SU-DHL-6 (cell line): ENCODE measurements at regions not wholly inside any gene's neighbourhood (a gene's known extent, or its start where the extent isn't known, plus 50 kb on each side); places are given as distances from the start of the nearest gene placed in this dataset.

ENCODE experiments used
- H2AFZ ChIP-seq: fragments of 200-600 bp; sonication (generic); 2 replicates; pipeline ENCODE4 v1.6.1; 2014; ENCODE audit warnings: low read depth, mild to moderate bottlenecking, moderate library complexity, mixed read lengths, antibody characterized with exemption, low read length; ENCODE audit not compliant: severe bottlenecking
- H3F3A ChIP-seq: fragments of 200-600 bp; shearing (Covaris generic); 2 replicates; pipeline ENCODE4 v1.6.0; 2016; ENCODE audit warnings: antibody characterized with exemption, mild to moderate bottlenecking; ENCODE audit not compliant: insufficient read depth
- H3K27ac ChIP-seq: fragments of 200-600 bp; sonication (generic); 2 replicates; pipeline ENCODE4 v1.5.1; 2016; ENCODE audit warnings: low read depth, mild to moderate bottlenecking, low read length, moderate library complexity, mixed read lengths
- H3K27me3 ChIP-seq: fragments of 200-600 bp; sonication (generic), shearing (Covaris generic); 2 replicates; pipeline ENCODE4 v1.6.0; 2014; ENCODE audit warnings: mild to moderate bottlenecking, low read length
- H3K36me3 ChIP-seq: fragments of 200-600 bp; sonication (generic); 2 replicates; pipeline ENCODE4 v1.6.1; 2014; ENCODE audit warnings: mild to moderate bottlenecking, low read length, mixed read lengths
- H3K4me2 ChIP-seq: fragments of 300-600, 200-600 bp; shearing (Covaris generic), sonication (generic); 2 replicates; pipeline ENCODE4 v1.6.0; 2014; ENCODE audit warnings: low read length, low read depth, mild to moderate bottlenecking; ENCODE audit not compliant: poor library complexity, severe bottlenecking
- H3K4me3 ChIP-seq: fragments of 200-600 bp; sonication (generic); 2 replicates; pipeline ENCODE4 v1.5.1; 2014; ENCODE audit warnings: antibody characterized with exemption, low read length, mild to moderate bottlenecking, mixed read lengths; ENCODE audit not compliant: insufficient read depth, poor library complexity, severe bottlenecking
- H3K79me2 ChIP-seq: fragments of 200-600 bp; sonication (generic); 2 replicates; pipeline ENCODE4 v1.6.1; 2014; ENCODE audit warnings: mild to moderate bottlenecking, low read length, moderate library complexity; ENCODE audit not compliant: insufficient read depth
- H3K9ac ChIP-seq: fragments of 200-600 bp; sonication (generic); 2 replicates; pipeline ENCODE4 v1.7.0; 2014; ENCODE audit warnings: mild to moderate bottlenecking, low read length
- H3K9me2 ChIP-seq: fragments of 200-600 bp; sonication (generic); replicated peaks from 2 replicates; pipeline ENCODE4 v1.6.1; 2014; ENCODE audit warnings: low read length; ENCODE audit not compliant: insufficient read depth
- H3K9me3 ChIP-seq: fragments of 200-600 bp; sonication (generic); 2 replicates; pipeline ENCODE4 v1.6.1; 2014; ENCODE audit warnings: low read length, mixed read lengths; ENCODE audit not compliant: insufficient read depth
- H4K20me1 ChIP-seq: fragments of 200-600 bp; sonication (generic); 2 replicates; pipeline ENCODE4 v1.6.1; 2014; ENCODE audit warnings: low read depth, mild to moderate bottlenecking, antibody characterized with exemption, low read length, moderate library complexity, mixed read lengths
- EZH2phosphoT487 ChIP-seq: fragments of 200-600 bp; sonication (generic), shearing (Covaris generic); conservative IDR thresholded peaks from 2 replicates; pipeline ENCODE4 v1.6.1; 2018; ENCODE audit warnings: mild to moderate bottlenecking, antibody characterized with exemption, low read length, moderate library complexity, mixed read lengths
- TF ChIP-seq, protein P1 (sequence below): fragments of 200-600 bp; sonication (generic); IDR thresholded peaks from one replicate; pipeline ENCODE4 v1.5.1; 2017; ENCODE audit warnings: antibody characterized with exemption, mild to moderate bottlenecking, low read length, moderate library complexity; ENCODE audit not compliant: insufficient read depth, poor library complexity, severe bottlenecking

DNA sequence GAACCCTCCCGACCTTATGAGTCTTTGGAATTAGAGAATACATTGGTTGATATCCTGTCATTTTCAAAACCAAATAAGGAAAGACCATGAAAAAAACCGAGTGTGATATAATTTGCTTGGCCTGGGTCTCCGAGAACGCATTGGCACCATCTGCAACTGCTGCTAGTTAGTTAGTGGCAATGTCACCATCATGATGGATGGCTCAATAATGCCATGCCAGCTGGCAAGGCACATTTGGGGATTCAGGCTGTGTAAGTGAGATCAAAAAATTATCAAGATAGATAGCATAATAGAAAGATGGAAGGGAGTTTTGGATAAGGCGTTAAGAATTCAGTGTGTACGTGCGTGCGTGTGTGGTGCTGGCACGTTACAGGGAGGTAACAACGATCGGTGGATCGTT lies 134.7 kb upstream of the TCERG1L start:
- TF ChIP-seq EZH2phosphoT487: no peak
- TF ChIP-seq, protein P1, sequence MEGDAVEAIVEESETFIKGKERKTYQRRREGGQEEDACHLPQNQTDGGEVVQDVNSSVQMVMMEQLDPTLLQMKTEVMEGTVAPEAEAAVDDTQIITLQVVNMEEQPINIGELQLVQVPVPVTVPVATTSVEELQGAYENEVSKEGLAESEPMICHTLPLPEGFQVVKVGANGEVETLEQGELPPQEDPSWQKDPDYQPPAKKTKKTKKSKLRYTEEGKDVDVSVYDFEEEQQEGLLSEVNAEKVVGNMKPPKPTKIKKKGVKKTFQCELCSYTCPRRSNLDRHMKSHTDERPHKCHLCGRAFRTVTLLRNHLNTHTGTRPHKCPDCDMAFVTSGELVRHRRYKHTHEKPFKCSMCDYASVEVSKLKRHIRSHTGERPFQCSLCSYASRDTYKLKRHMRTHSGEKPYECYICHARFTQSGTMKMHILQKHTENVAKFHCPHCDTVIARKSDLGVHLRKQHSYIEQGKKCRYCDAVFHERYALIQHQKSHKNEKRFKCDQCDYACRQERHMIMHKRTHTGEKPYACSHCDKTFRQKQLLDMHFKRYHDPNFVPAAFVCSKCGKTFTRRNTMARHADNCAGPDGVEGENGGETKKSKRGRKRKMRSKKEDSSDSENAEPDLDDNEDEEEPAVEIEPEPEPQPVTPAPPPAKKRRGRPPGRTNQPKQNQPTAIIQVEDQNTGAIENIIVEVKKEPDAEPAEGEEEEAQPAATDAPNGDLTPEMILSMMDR: no peak
- Histone ChIP-seq H3K4me3 (no peak overlapping the region), H3K79me2 (no peaks in the 10 kb centered on the region), H3K27ac (no peak overlapping the region), H3F3A (no peaks in the 10 kb centered on the region), H3K4me2 (no peak overlapping the region), H3K27me3 (no peaks in the 10 kb centered on the region), H3K36me3 (no peaks in the 10 kb centered on the region), H4K20me1 (no peaks in the 10 kb centered on the region), H3K9me2 (no peaks in the 10 kb centered on the region), H2AFZ (no peak overlapping the region), H3K9me3 (no peaks in the 10 kb centered on the region), H3K9ac (no peak overlapping the region)

DNA sequence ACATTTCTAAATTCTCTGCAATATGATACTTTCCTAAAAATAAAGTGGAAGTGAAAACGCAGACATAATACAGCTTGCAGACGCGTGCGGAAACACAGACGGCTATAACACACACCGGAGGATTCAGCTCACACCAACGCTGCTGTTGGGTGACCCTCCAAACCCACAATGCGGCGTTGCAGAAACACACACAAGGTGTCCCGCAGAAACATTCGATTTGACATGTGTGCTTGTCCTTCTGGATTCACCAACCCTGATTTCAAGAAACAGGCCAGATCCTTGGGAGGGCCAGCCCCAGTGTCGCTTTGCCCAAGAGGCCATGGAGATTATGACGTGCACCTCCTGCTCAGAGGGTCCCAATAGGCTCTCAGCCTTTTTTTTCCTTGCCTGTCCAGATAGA lies 136.7 kb upstream of the TCERG1L start:
- Histone ChIP-seq H3K4me2 (no peak overlapping the region), H3K9me3 (no peaks in the 10 kb centered on the region), H4K20me1 (no peaks in the 10 kb centered on the region), H3K27me3 (no peaks in the 10 kb centered on the region), H3F3A (no peaks in the 10 kb centered on the region), H3K27ac (no peak overlapping the region), H3K36me3 (no peaks in the 10 kb centered on the region), H3K79me2 (no peaks in the 10 kb centered on the region), H2AFZ (no peak overlapping the region), H3K9ac (no peak overlapping the region), H3K4me3 (no peak overlapping the region), H3K9me2 (no peaks in the 10 kb centered on the region)
- TF ChIP-seq, protein P1: no peak
- TF ChIP-seq EZH2phosphoT487: no peak

DNA sequence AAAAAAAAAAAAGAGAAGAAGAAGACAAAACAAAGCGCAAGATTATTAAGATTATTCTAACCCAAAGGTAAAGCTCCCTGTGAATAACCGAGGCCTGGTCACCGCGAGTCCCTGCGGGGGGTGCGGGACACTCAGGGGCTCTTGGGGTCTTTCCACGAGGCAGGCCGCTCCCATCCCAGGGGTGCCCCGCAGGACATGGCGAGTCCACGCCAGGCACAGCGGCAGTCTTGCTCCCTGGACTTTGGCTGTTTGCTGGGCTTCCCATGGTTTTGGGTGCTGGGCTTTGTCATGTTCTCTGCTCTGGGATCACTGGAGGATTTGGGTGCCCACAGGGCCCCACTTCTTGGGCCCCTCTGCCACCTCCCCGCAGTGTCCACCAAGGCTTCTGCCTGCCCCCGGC lies 137.4 kb upstream of the TCERG1L start:
- TF ChIP-seq, protein P1: no peak
- TF ChIP-seq EZH2phosphoT487: no peak
- H3K36me3 ChIP-seq: no peaks in the 10 kb centered on the region

DNA sequence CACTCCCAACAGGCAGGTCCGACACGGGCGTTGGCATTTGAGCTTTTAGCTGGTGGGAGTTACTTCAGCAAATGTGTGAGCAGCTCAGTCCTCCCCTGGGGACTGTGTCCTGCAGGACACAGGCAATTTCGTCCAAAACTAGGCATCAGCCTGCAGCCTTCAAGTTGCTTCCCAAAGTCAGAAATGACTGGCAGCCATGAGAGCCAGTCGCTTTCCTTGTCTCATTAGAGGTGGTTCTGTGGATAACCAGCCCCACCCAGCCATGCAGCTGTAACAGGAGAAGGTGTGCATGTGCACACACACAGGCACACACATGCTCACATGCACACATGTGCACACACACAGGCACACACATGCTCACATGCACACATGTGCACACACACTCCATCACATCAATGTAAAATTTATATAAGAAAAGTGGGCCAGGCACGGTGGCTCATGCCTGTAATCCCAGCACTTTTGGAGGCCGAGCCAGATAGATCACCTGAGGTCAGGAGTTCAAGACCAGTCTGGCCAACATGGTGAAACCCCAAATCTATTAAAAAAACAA lies 138.8 kb upstream of the TCERG1L start:
- Histone ChIP-seq H3K27ac (no peak overlapping the region), H3K79me2 (no peaks in the 10 kb centered on the region), H3K27me3 (no peaks in the 10 kb centered on the region), H3K36me3 (no peaks in the 10 kb centered on the region), H3K4me3 (no peak overlapping the region), H2AFZ (no peak overlapping the region), H3K9me2 (no peaks in the 10 kb centered on the region), H3K4me2 (no peak overlapping the region), H3K9me3 (no peaks in the 10 kb centered on the region), H4K20me1 (no peaks in the 10 kb centered on the region), H3K9ac (no peak overlapping the region), H3F3A (no peaks in the 10 kb centered on the region)
- TF ChIP-seq, protein P1: no peak
- no peak for TF ChIP-seq EZH2phosphoT487

More for the DNA sequence above, 137.4 kb upstream of the TCERG1L start:
- no peaks in the 10 kb centered on the region for H3K9me3 ChIP-seq
- no peaks in the 10 kb centered on the region for H3K9me2 ChIP-seq
- H3K27ac ChIP-seq: no peak overlapping the region
- no peaks in the 10 kb centered on the region for H3F3A ChIP-seq
- no peak overlapping the region for H3K4me2 ChIP-seq
- no peaks in the 10 kb centered on the region for H3K79me2 ChIP-seq
- no peak overlapping the region for H3K4me3 ChIP-seq
- no peaks in the 10 kb centered on the region for H3K27me3 ChIP-seq
- H4K20me1 ChIP-seq: no peaks in the 10 kb centered on the region
- H2AFZ ChIP-seq: no peak overlapping the region
- no peak overlapping the region for H3K9ac ChIP-seq
